IMR-90 (cell line): ENCODE measurements at regions not wholly inside any gene's neighbourhood (a gene's known extent, or its start where the extent isn't known, plus 50 kb on each side); places are given as distances from the start of the nearest gene placed in this dataset.

ENCODE experiments used
- ATAC-seq: fragments of 200-7000 bp; cut with Tn5 transposase; 2 replicates; pipeline ENCODE4 v1.9.1; 2020; ENCODE audit warnings: low read depth, mild to moderate bottlenecking, moderate library complexity
- BruUV-seq: library from RNA; stranded (reverse); fragments of 400-500 nt; replicated peaks from 2 replicates; lab custom pipeline; 2021; lab: Mats Ljungman, UMichigan
- CTCF ChIA-PET: fragments of 300-600 bp; formaldehyde crosslinking; extraction: SDS; loops from one replicate; lab custom pipeline; 2021; ENCODE audit warnings: antibody characterized with exemption; lab: Yijun Ruan, JAX
- POLR2A ChIA-PET: fragments of 300-600 bp; sonication (Branson Sonifier 250); formaldehyde crosslinking; loops from one replicate; lab custom pipeline; 2022; ENCODE audit warnings: antibody characterized with exemption; ENCODE audit not compliant: unreplicated experiment; lab: Charles Lee
- DNase-seq: peaks from one replicate; pipeline ENCODE4 v3.0.0; 2013
- H2AFZ ChIP-seq: replicated peaks from 2 replicates; pipeline ENCODE3; 2013; ENCODE audit warnings: low read length, mild to moderate bottlenecking; ENCODE audit not compliant: poor library complexity
- H2AK5ac ChIP-seq: 2 replicates; pipeline ENCODE4 v1.6.1; 2013; ENCODE audit warnings: low read depth, low read length, inconsistent platforms
- H2AK9ac ChIP-seq: replicated peaks from 2 replicates; pipeline ENCODE3; 2013; ENCODE audit warnings: mild to moderate bottlenecking, low read depth, low read length, moderate library complexity; ENCODE audit not compliant: poor library complexity
- H2BK120ac ChIP-seq: 2 replicates; pipeline ENCODE4 v1.6.1; 2013; ENCODE audit warnings: low read depth, low read length, inconsistent platforms
- H2BK15ac ChIP-seq: 3 replicates; pipeline ENCODE4 v1.6.1; 2013; ENCODE audit warnings: low read depth, low read length, inconsistent platforms
- H2BK20ac ChIP-seq: 2 replicates; pipeline ENCODE4 v1.6.1; 2013; ENCODE audit warnings: low read depth, mild to moderate bottlenecking, inconsistent platforms, low read length, moderate library complexity
- H2BK5ac ChIP-seq: 2 replicates; pipeline ENCODE4 v1.6.1; 2013; ENCODE audit warnings: mild to moderate bottlenecking, low read depth, low read length, inconsistent platforms; ENCODE audit not compliant: poor library complexity, severe bottlenecking
- H3K14ac ChIP-seq: replicated peaks from 2 replicates; pipeline ENCODE4 v1.6.1; 2013; ENCODE audit warnings: low read depth, low read length, inconsistent platforms
- H3K18ac ChIP-seq: 2 replicates; pipeline ENCODE4 v1.6.1; 2013; ENCODE audit warnings: low read depth, low read length, control low read depth
- H3K23ac ChIP-seq: 2 replicates; pipeline ENCODE4 v1.6.1; 2013; ENCODE audit warnings: low read depth, low read length, inconsistent platforms
- H3K27ac ChIP-seq: 2 replicates; pipeline ENCODE4 v1.5.1; 2013; ENCODE audit warnings: mild to moderate bottlenecking, control low read depth, low read length; ENCODE audit not compliant: insufficient read depth
- H3K27me3 ChIP-seq: 2 replicates; pipeline ENCODE4 v1.6.1; 2013; ENCODE audit warnings: low read length; ENCODE audit not compliant: control insufficient read depth, insufficient read depth
- H3K36me3 ChIP-seq: 2 replicates; pipeline ENCODE4 v1.6.1; 2013; ENCODE audit warnings: low read length, mixed read lengths; ENCODE audit not compliant: control insufficient read depth, insufficient read depth
- H3K4ac ChIP-seq: 2 replicates; pipeline ENCODE4 v1.6.1; 2013; ENCODE audit warnings: low read depth, low read length, inconsistent platforms
- H3K4me1 ChIP-seq: 2 replicates; pipeline ENCODE4 v1.6.1; 2013; ENCODE audit warnings: low read length, mixed read lengths; ENCODE audit not compliant: control insufficient read depth, insufficient read depth
- H3K4me2 ChIP-seq: 2 replicates; pipeline ENCODE4 v1.6.1; 2013; ENCODE audit warnings: low read depth, mild to moderate bottlenecking, control low read depth, low read length, moderate library complexity
- H3K4me3 ChIP-seq: 2 replicates; pipeline ENCODE4 v1.5.1; 2013; ENCODE audit warnings: low read depth, mild to moderate bottlenecking, control low read depth, low read length, moderate library complexity; ENCODE audit not compliant: insufficient read depth
- H3K56ac ChIP-seq: 2 replicates; pipeline ENCODE4 v1.6.1; 2013; ENCODE audit warnings: low read length, inconsistent platforms; ENCODE audit not compliant: insufficient read depth; ENCODE audit errors: extremely low read depth
- H3K79me1 ChIP-seq, 2 experiments: 2 replicates each; pipeline ENCODE4 v1.6.1; 2013; ENCODE audit warnings: low read length in 2 of 2, inconsistent platforms in 1 of 2, low read depth in 1 of 2
- H3K9ac ChIP-seq: 2 replicates; pipeline ENCODE4 v1.6.1; 2013; ENCODE audit warnings: low read depth, low read length, control low read depth
- H3K9me1 ChIP-seq: 2 replicates; pipeline ENCODE4 v1.6.1; 2013; ENCODE audit warnings: low read length, inconsistent platforms; ENCODE audit not compliant: insufficient read depth
- H3K9me3 ChIP-seq: 2 replicates; pipeline ENCODE4 v1.6.1; 2013; ENCODE audit warnings: low read length; ENCODE audit not compliant: control insufficient read depth, insufficient read depth
- H4K20me1 ChIP-seq: 2 replicates; pipeline ENCODE4 v1.6.1; 2013; ENCODE audit warnings: low read length, inconsistent platforms; ENCODE audit not compliant: insufficient read depth
- H4K5ac ChIP-seq: 2 replicates; pipeline ENCODE4 v1.6.1; 2013; ENCODE audit warnings: mild to moderate bottlenecking, low read depth, low read length, control low read depth
- H4K8ac ChIP-seq, 2 experiments: 2 replicates each; pipeline ENCODE4 v1.6.1; 2013; ENCODE audit warnings: low read depth in 2 of 2, low read length in 2 of 2, control low read depth in 1 of 2, inconsistent platforms in 1 of 2
- H4K91ac ChIP-seq: 2 replicates; pipeline ENCODE4 v1.6.1; 2013; ENCODE audit warnings: low read depth, low read length, inconsistent platforms; ENCODE audit not compliant: insufficient read depth
- BHLHE40 ChIP-seq: fragments of 150-350 bp; IDR thresholded peaks from 2 replicates; pipeline ENCODE4 v1.6.1; 2016; ENCODE audit warnings: mild to moderate bottlenecking, low read depth, low read length
- CEBPB ChIP-seq: IDR thresholded peaks from 2 replicates; pipeline ENCODE4 v1.6.1; 2012; ENCODE audit warnings: low read depth, low read length, improper control_type of control experiment
- CHD1 ChIP-seq: IDR thresholded peaks from 2 replicates; pipeline ENCODE4 v1.6.1; 2012; ENCODE audit warnings: low read depth, low read length, improper control_type of control experiment
- ELK1 ChIP-seq: fragments of 150-350 bp; IDR thresholded peaks from 2 replicates; pipeline ENCODE4 v1.6.1; 2016; ENCODE audit warnings: low read depth, mild to moderate bottlenecking, low read length, moderate library complexity, borderline replicate concordance
- FOS ChIP-seq: fragments of 150-350 bp; IDR thresholded peaks from 2 replicates; pipeline ENCODE4 v1.6.1; 2016; ENCODE audit warnings: low read depth, low read length
- MAFK ChIP-seq: IDR thresholded peaks from 2 replicates; pipeline ENCODE4 v1.6.1; 2012; ENCODE audit warnings: low read depth, low read length, improper control_type of control experiment
- MAZ ChIP-seq: IDR thresholded peaks from 2 replicates; pipeline ENCODE4 v1.6.1; 2012; ENCODE audit warnings: low read depth, mild to moderate bottlenecking, low read length, improper control_type of control experiment, moderate library complexity, borderline replicate concordance
- MXI1 ChIP-seq: IDR thresholded peaks from 2 replicates; pipeline ENCODE4 v1.6.1; 2012; ENCODE audit warnings: low read depth, mild to moderate bottlenecking, low read length, moderate library complexity, borderline replicate concordance
- NFE2L2 ChIP-seq: fragments of 150-350 bp; IDR thresholded peaks from 2 replicates; pipeline ENCODE4 v1.6.1; 2016; ENCODE audit warnings: low read depth, mild to moderate bottlenecking, low read length
- POLR2A ChIP-seq: IDR thresholded peaks from 2 replicates; pipeline ENCODE4 v1.6.1; 2012; ENCODE audit warnings: mild to moderate bottlenecking, low read depth, low read length
- RAD21 ChIP-seq: IDR thresholded peaks from 2 replicates; pipeline ENCODE4 v1.6.1; 2012; ENCODE audit warnings: low read length, improper control_type of control experiment
- RCOR1 ChIP-seq: IDR thresholded peaks from 2 replicates; pipeline ENCODE4 v1.6.1; 2012; ENCODE audit warnings: mild to moderate bottlenecking, low read length, improper control_type of control experiment; ENCODE audit not compliant: insufficient replicate concordance
- RFX5 ChIP-seq: IDR thresholded peaks from 2 replicates; pipeline ENCODE4 v1.8.0; 2012; ENCODE audit warnings: low read depth, mild to moderate bottlenecking, low read length, moderate library complexity
- SMC3 ChIP-seq: fragments of 150-350 bp; IDR thresholded peaks from 2 replicates; pipeline ENCODE4 v1.6.1; 2016; ENCODE audit warnings: low read depth, mild to moderate bottlenecking, antibody characterized with exemption, low read length, moderate library complexity
- whole genome bisulfite sequencing, 2 experiments: methylation state at CpG; one replicate each; pipeline versions ENCODE4 v1.1.5 to v1.1.7; 2013; ENCODE audit warnings: missing lambda C conversion rate in 2 of 2; ENCODE audit not compliant: insufficient read length in 1 of 2; ENCODE audit errors: extremely low coverage in 2 of 2; 5-methylcytosine and 5-hydroxymethylcytosine counted together
- dilution Hi-C: fragments of 300-500 bp; cut with HindIII; formaldehyde crosslinking; loops from one replicate; pipeline ENCODE4 v1.14.3; 2018; ENCODE audit warnings: low sequenced_read_pairs; ENCODE audit not compliant: unreplicated experiment
- in situ Hi-C: fragments of 300-500 bp; cut with MboI; formaldehyde crosslinking; loops from 3 replicates; pipeline ENCODE4 v1.14.3; 2019; ENCODE audit warnings: low sequenced_read_pairs, inconsistent platforms, mixed read lengths
- intact Hi-C: fragments of 100-400 bp; cut with micrococcal nuclease; formaldehyde crosslinking; loops from 2 replicates; pipeline ENCODE4 v1.10.0; 2022
- TF ChIP-seq, protein P1 (sequence below): conservative IDR thresholded peaks from 2 replicates; pipeline ENCODE4 v1.5.1; 2012; ENCODE audit warnings: mild to moderate bottlenecking, low read depth, low read length, improper control_type of control experiment
- TF ChIP-seq, protein P2 (sequence below): fragments of 150-350 bp; IDR thresholded peaks from 2 replicates; pipeline ENCODE4 v1.6.1; 2017; ENCODE audit warnings: mild to moderate bottlenecking, antibody characterized with exemption, low read length, low read depth

GRCh38 chr22:42203609-42204008 is 66.8 kb downstream of the TCF20 start:
- dilution Hi-C loops (no loop called here), intact Hi-C loops (loop anchor here (2.0 kb wide), 1 partner anchor 23 kb away; no protein-coding TSS in a partner anchor), in situ Hi-C loops (no loop called here)
- H3K36me3 ChIP-seq, result peaks cover 4% of the 10 kb centered on the region
- ChIA-PET POLR2A (no interaction called here), CTCF (no interaction called here)
- ATAC-seq (no peak), DNase-seq (no peak)
- no TSS peak for BruUV-seq
- H3K9me1 ChIP-seq, result peaks cover 10% of the 10 kb centered on the region; the same call in 1 of the 2 replicates
- TF ChIP-seq BHLHE40, result no peak
- TF ChIP-seq CHD1, result no peak
- no peak for TF ChIP-seq NFE2L2
- TF ChIP-seq MAFK, result no peak
- TF ChIP-seq CEBPB, result no peak
- no peak for TF ChIP-seq SMC3
- TF ChIP-seq RFX5, result no peak
- no peak for TF ChIP-seq ELK1
- TF ChIP-seq, protein P1, sequence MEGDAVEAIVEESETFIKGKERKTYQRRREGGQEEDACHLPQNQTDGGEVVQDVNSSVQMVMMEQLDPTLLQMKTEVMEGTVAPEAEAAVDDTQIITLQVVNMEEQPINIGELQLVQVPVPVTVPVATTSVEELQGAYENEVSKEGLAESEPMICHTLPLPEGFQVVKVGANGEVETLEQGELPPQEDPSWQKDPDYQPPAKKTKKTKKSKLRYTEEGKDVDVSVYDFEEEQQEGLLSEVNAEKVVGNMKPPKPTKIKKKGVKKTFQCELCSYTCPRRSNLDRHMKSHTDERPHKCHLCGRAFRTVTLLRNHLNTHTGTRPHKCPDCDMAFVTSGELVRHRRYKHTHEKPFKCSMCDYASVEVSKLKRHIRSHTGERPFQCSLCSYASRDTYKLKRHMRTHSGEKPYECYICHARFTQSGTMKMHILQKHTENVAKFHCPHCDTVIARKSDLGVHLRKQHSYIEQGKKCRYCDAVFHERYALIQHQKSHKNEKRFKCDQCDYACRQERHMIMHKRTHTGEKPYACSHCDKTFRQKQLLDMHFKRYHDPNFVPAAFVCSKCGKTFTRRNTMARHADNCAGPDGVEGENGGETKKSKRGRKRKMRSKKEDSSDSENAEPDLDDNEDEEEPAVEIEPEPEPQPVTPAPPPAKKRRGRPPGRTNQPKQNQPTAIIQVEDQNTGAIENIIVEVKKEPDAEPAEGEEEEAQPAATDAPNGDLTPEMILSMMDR, result no peak
- TF ChIP-seq MXI1, result no peak
- TF ChIP-seq, protein P2, sequence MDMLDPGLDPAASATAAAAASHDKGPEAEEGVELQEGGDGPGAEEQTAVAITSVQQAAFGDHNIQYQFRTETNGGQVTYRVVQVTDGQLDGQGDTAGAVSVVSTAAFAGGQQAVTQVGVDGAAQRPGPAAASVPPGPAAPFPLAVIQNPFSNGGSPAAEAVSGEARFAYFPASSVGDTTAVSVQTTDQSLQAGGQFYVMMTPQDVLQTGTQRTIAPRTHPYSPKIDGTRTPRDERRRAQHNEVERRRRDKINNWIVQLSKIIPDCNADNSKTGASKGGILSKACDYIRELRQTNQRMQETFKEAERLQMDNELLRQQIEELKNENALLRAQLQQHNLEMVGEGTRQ, result no peak
- TF ChIP-seq POLR2A, result no peak
- no peak for TF ChIP-seq MAZ
- no peak for TF ChIP-seq RCOR1
- no peak for TF ChIP-seq FOS
- no peak for TF ChIP-seq RAD21
- H2AK5ac ChIP-seq, result no peak overlapping the region
- H3K79me1 ChIP-seq, result peaks cover 40 to 68% of the 10 kb centered on the region in 2 experiments
- no peak overlapping the region for H3K4me3 ChIP-seq
- no peak overlapping the region for H4K8ac ChIP-seq
- H4K20me1 ChIP-seq, result peaks cover 45% of the 10 kb centered on the region
- H3K4me2 ChIP-seq, result no peak overlapping the region
- no peak overlapping the region for H3K9ac ChIP-seq
- no peak overlapping the region for H3K56ac ChIP-seq
- no peak overlapping the region for H2AFZ ChIP-seq
- no peak overlapping the region for H3K23ac ChIP-seq
- no peak overlapping the region for H2BK15ac ChIP-seq
- 100% methylated on average over 1 of the region's 2 CpGs; no CpG with 5 or more reads in 1 of the 2 experiments for WGBS, 2 experiments
- H3K14ac ChIP-seq, result no peak overlapping the region
- H2BK20ac ChIP-seq, result no peak overlapping the region
- H4K5ac ChIP-seq, result no peak overlapping the region
- no peak overlapping the region for H3K27ac ChIP-seq
- H2AK9ac ChIP-seq, result no peak overlapping the region
- no peak overlapping the region for H2BK120ac ChIP-seq
- H4K91ac ChIP-seq, result no peak overlapping the region
- no peak overlapping the region for H2BK5ac ChIP-seq
- no peaks in the 10 kb centered on the region for H3K4me1 ChIP-seq
- no peak overlapping the region for H3K18ac ChIP-seq
- H3K27me3 ChIP-seq, result no peaks in the 10 kb centered on the region
- H3K9me3 ChIP-seq, result no peaks in the 10 kb centered on the region
- no peak overlapping the region for H3K4ac ChIP-seq
